A549 (cell line): ENCODE measurements at regions not wholly inside any gene's neighbourhood (a gene's known extent, or its start where the extent isn't known, plus 50 kb on each side); places are given as distances from the start of the nearest gene placed in this dataset.

Experiments
- ATAC-seq, 2 experiments: fragments of 200-7000 bp in 1 of 2; fragments of >200 bp in 1 of 2; cut with Nextera tagmentation in 1 of 2; cut with Tn5 transposase in 1 of 2; 3 replicates each; pipeline versions ENCODE4 v1.8.0 to v1.9.1; 2018 to 2020; ENCODE audit warnings: mild to moderate bottlenecking in 1 of 2, moderate library complexity in 1 of 2
- CTCF ChIA-PET: fragments of 300-600 bp; sonication (Branson Sonifier 250); formaldehyde crosslinking; extraction: SDS; loops from one replicate; lab custom pipeline; 2021; ENCODE audit warnings: antibody characterized with exemption, inconsistent platforms; lab: Yijun Ruan, JAX
- POLR2A ChIA-PET: fragments of 350-600 bp; formaldehyde crosslinking; extraction: SDS; loops from one replicate; lab custom pipeline; 2021; ENCODE audit warnings: antibody characterized with exemption, inconsistent platforms; lab: Yijun Ruan, JAX
- DNase-seq, 2 experiments: peaks; one replicate each; pipeline versions ENCODE4 v3.0.0 to v3.0.0-alpha.2; 2011 to 2016; ENCODE audit warnings: low read depth in 1 of 2, low spot score in 1 of 2
- FAIRE-seq: peaks from 2 replicates; lab custom pipeline; 2011; peaks lifted over from hg19 to GRCh38; lab: Jason Lieb, UNC
- H3K27ac ChIP-seq, 2 experiments: fragments of >200 bp; sonication (Bioruptor Twin); formaldehyde crosslinking; 3 replicates each; pipeline ENCODE4 v1.5.1; 2016 to 2017
- H3K4me1 ChIP-seq: fragments of >200 bp; sonication (Bioruptor Twin); formaldehyde crosslinking; 3 replicates; pipeline ENCODE4 v1.6.1; 2016
- H3K4me2 ChIP-seq: fragments of >200 bp; sonication (Bioruptor Twin); formaldehyde crosslinking; 3 replicates; pipeline ENCODE4 v1.6.1; 2016
- H3K4me3 ChIP-seq: fragments of >200 bp; sonication (Bioruptor Twin); formaldehyde crosslinking; 3 replicates; pipeline ENCODE4 v1.5.1; 2016
- H3K9me3 ChIP-seq: fragments of >200 bp; sonication (Bioruptor Twin); formaldehyde crosslinking; 3 replicates; pipeline ENCODE4 v1.6.1; 2016
- ATOH8 ChIP-seq: fragments of 250-450 bp; sonication (Bioruptor Pico); IDR thresholded peaks from 2 replicates; pipeline ENCODE4 v1.5.0; 2020; ENCODE audit warnings: low read depth, mild to moderate bottlenecking, moderate library complexity
- BHLHE40 ChIP-seq: IDR thresholded peaks from 2 replicates; pipeline ENCODE4 v1.6.1; 2012; ENCODE audit warnings: low read depth, low read length, inconsistent platforms
- FOSL2 ChIP-seq, 2 experiments: fragments of 450-650 bp in 1 of 2; fragments of >200 bp in 1 of 2; sonication (Bioruptor Twin) in 1 of 2; formaldehyde crosslinking; IDR thresholded peaks; 2 replicates each; pipeline versions ENCODE4 v1.5.0 to v1.6.1; 2016 to 2020; ENCODE audit warnings: mild to moderate bottlenecking in 1 of 2, moderate library complexity in 1 of 2
- FOXS1 ChIP-seq: fragments of 250-450 bp; sonication (Bioruptor Pico); IDR thresholded peaks from 2 replicates; pipeline ENCODE4 v1.5.0; 2020; ENCODE audit warnings: mild to moderate bottlenecking, moderate library complexity
- HEYL ChIP-seq: fragments of 250-450 bp; sonication (Bioruptor Pico); IDR thresholded peaks from 2 replicates; pipeline ENCODE4 v1.8.0; 2021; ENCODE audit warnings: mild to moderate bottlenecking, moderate library complexity
- HOXB5 ChIP-seq: fragments of 250-450 bp; sonication (Bioruptor Pico); IDR thresholded peaks from 2 replicates; pipeline ENCODE4 v1.5.0; 2020; ENCODE audit warnings: mild to moderate bottlenecking, moderate library complexity
- NPAS2 ChIP-seq: fragments of 250-450 bp; sonication (Bioruptor Pico); IDR thresholded peaks from 2 replicates; pipeline ENCODE4 v1.8.0; 2022; ENCODE audit warnings: mild to moderate bottlenecking, moderate library complexity, borderline replicate concordance
- PHF8 ChIP-seq: fragments of 200-600 bp; sonication (generic); IDR thresholded peaks from 2 replicates; pipeline ENCODE4 v1.6.1; 2016; ENCODE audit warnings: low read depth, mild to moderate bottlenecking, antibody characterized with exemption, moderate library complexity, borderline replicate concordance
- POLR2AphosphoS2 ChIP-seq: conservative IDR thresholded peaks from 2 replicates; pipeline ENCODE4 v1.6.1; 2012; ENCODE audit warnings: low read length, improper control_type of control experiment, inconsistent platforms
- RAD21 ChIP-seq, 2 experiments: fragments of >200 bp in 1 of 2; sonication (Bioruptor Twin) in 1 of 2; formaldehyde crosslinking in 1 of 2; IDR thresholded peaks in 1 of 2; conservative IDR thresholded peaks in 1 of 2; 2 replicates in 1 of 2; 3 replicates in 1 of 2; pipeline ENCODE4 v1.6.1; 2012 to 2018; ENCODE audit warnings: inconsistent platforms in 1 of 2
- TP53 ChIP-seq: fragments of 250-450 bp; sonication (Bioruptor Pico); IDR thresholded peaks from 2 replicates; pipeline ENCODE4 v1.5.0; 2021; ENCODE audit warnings: mild to moderate bottlenecking, moderate library complexity
- ZFP36 ChIP-seq: fragments of 450-650 bp; IDR thresholded peaks from 2 replicates; pipeline ENCODE4 v1.6.1; 2014; ENCODE audit warnings: borderline replicate concordance; ENCODE audit not compliant: partially characterized antibody
- ZNF302 ChIP-seq: fragments of 250-450 bp; sonication (Bioruptor Pico); IDR thresholded peaks from 2 replicates; pipeline ENCODE4 v1.9.0; 2021; ENCODE audit warnings: inconsistent platforms, mild to moderate bottlenecking, moderate library complexity
- WGBS: methylation state at CpG from one replicate; pipeline ENCODE4 v1.1.6; 2017; ENCODE audit errors: missing lambda C conversion rate; 5-methylcytosine and 5-hydroxymethylcytosine counted together
- TF ChIP-seq, protein P1 (sequence below): fragments of >200 bp; sonication (Bioruptor Twin); formaldehyde crosslinking; IDR thresholded peaks from 3 replicates; pipeline ENCODE4 v1.5.1; 2016
- TF ChIP-seq, protein P2 (sequence below): IDR thresholded peaks from 2 replicates; pipeline ENCODE4 v1.6.1; 2012
- TF ChIP-seq, protein P3 (sequence below): fragments of >200 bp; sonication (Bioruptor Twin); formaldehyde crosslinking; IDR thresholded peaks from 2 replicates; pipeline ENCODE4 v1.6.1; 2016

DNA sequence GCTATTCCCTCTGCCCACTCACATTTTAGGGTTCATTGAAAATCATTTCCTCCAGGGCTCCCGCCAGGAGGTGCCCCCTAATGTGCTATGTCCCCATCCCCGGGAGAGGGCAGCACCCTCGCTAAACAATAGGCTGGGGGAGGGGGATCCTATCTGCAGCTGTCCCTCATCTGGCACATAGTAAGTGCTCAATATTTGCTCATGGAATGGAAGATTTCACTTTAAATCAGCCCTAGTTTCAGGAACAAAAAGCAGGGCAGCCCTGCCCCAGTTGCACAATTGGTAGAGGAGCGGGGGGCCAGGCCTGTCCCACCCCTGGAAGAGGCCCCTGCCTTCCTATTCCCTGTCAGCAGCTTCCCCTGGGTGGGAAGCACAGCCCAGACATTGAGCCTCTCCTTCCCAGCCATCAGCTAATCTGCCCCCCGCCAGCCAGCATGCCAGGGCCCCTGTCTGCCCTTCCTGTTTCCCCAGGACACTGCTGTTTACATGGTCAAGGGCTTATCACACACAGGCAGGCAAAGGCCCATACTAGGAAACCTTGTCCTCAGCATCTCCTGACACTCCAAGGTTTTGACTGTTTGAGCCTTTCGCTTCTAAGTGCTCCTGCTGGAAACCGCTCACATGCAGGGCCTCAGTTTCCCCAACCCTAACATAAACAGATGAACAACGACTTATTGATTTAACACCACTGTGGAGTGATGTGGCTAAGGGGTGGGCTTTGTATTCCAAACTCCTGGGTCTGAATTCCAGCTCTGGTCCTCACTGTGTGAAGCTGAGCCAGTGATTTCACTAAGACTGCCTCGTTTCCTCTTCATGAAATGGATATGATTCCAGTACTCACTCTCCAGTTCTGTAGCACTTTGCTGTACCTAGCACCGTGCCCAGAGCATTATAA lies 130.7 kb upstream of the ZMIZ1 start:
- FAIRE-seq (no peak), ATAC-seq (peak in 1 of 2 experiments; percentile 68; a peak in 3 of 6 replicates), DNase-seq (peak in 1 of 2 experiments; percentile 47)
- CTCF ChIA-PET, result interaction anchor here (1.1 to 2.5 kb wide), 4 partner anchors 10 to 259 kb away, joined by 3 to 8 read pairs (median 4); no protein-coding TSS in a partner anchor
- no peak overlapping the region for H3K4me3 ChIP-seq
- TF ChIP-seq FOSL2 (IDR thresholded peaks at IDR 0.05) (no peak), FOSL2 (CRISPR knock-in tag; IDR thresholded peaks at IDR 0.05) (no peak), TP53 (no peak), HEYL (CRISPR knock-in tag) (no peak), POLR2AphosphoS2 (no peak), RAD21 (conservative IDR thresholded peaks at IDR 0.05 in 1 of 2, IDR thresholded peaks at IDR 0.05 in 1 of 2) (peak; percentile 30 to 32; a peak in 4 of 5 replicates), PHF8 (no peak), ZNF302 (CRISPR knock-in tag) (no peak), BHLHE40 (no peak), ATOH8 (CRISPR knock-in tag) (no peak)
- TF ChIP-seq, protein P1, sequence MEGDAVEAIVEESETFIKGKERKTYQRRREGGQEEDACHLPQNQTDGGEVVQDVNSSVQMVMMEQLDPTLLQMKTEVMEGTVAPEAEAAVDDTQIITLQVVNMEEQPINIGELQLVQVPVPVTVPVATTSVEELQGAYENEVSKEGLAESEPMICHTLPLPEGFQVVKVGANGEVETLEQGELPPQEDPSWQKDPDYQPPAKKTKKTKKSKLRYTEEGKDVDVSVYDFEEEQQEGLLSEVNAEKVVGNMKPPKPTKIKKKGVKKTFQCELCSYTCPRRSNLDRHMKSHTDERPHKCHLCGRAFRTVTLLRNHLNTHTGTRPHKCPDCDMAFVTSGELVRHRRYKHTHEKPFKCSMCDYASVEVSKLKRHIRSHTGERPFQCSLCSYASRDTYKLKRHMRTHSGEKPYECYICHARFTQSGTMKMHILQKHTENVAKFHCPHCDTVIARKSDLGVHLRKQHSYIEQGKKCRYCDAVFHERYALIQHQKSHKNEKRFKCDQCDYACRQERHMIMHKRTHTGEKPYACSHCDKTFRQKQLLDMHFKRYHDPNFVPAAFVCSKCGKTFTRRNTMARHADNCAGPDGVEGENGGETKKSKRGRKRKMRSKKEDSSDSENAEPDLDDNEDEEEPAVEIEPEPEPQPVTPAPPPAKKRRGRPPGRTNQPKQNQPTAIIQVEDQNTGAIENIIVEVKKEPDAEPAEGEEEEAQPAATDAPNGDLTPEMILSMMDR, result peak; percentile 15; the same call in 1 of the 3 replicates
- TF ChIP-seq, protein P2, sequence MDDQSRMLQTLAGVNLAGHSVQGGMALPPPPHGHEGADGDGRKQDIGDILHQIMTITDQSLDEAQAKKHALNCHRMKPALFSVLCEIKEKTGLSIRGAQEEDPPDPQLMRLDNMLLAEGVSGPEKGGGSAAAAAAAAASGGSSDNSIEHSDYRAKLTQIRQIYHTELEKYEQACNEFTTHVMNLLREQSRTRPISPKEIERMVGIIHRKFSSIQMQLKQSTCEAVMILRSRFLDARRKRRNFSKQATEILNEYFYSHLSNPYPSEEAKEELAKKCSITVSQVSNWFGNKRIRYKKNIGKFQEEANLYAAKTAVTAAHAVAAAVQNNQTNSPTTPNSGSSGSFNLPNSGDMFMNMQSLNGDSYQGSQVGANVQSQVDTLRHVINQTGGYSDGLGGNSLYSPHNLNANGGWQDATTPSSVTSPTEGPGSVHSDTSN, result no peak
- TF ChIP-seq, all 56 proteins: peak for 2
- WGBS, result 70% methylated on average over 10 of the region's 10 CpGs
- Histone ChIP-seq H3K27ac (peak overlapping the region in 1 of 2 experiments; percentile 53; a peak in 3 of 6 replicates), H3K4me2 (no peak overlapping the region), H3K9me3 (no peaks in the 10 kb centered on the region), H3K4me1 (peaks cover 13% of the 10 kb centered on the region)
- POLR2A ChIA-PET, result no interaction called here

DNA sequence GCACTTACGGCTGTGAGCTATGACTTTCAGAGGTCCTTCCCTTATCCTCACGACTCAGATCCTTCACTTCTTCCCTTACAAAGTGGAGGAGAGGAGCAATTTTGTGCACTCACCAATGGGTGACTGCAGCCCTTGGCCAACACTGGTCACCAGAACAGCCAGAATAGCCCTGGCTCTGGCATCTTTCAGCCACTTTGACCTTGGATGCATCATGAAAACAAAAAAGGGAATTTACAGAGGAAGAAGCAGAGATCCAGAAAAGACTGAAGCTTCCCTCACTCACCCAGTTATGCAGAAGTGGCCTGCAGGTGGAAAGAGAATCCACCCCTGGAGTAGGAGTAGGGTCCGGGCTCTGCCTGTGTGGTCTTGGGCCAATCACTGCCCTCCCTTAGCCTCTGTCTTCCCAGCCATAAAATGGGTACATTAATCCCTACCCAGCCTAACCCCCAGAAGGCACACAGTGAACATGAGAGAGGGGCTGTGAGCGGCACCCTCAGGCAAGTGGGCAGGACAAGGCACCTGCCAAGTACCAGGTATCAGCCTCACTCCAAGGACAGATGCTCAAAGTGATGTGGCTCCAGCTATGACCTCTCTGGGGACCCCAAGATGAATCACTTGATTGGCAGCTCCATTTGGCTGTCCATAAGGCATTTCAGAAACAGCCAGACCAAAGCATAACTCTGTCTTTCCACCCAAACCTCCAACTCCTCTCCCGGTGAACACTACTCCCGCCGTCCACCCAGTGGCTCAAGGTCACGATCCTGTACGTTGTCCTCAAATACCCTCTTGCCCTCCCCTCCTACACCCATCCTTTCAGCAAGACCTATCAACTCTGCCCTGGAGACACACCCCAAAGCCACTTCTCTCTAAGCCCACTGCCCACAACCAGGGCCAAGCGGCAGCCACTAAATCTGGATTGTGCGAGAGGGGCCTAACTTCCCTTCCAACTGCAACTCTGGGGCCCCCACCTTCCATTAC lies 129.8 kb upstream of the ZMIZ1 start:
- no peak overlapping the region for H3K4me2 ChIP-seq
- ChIA-PET CTCF (interaction anchor here (1.1 to 2.5 kb wide), 3 partner anchors 9 to 258 kb away, joined by 3 to 8 read pairs (median 3); no protein-coding TSS in a partner anchor), POLR2A (no interaction called here)
- FAIRE-seq, result no peak
- no peak overlapping the region for H3K4me3 ChIP-seq
- peaks cover 4% of the 10 kb centered on the region; the same call in 1 of the 3 replicates for H3K9me3 ChIP-seq
- DNase-seq, result no peak
- TF ChIP-seq ZFP36 (no peak), FOXS1 (CRISPR knock-in tag) (no peak), NPAS2 (CRISPR knock-in tag) (no peak), HOXB5 (CRISPR knock-in tag) (no peak), PHF8 (no peak)
- TF ChIP-seq, protein P3, sequence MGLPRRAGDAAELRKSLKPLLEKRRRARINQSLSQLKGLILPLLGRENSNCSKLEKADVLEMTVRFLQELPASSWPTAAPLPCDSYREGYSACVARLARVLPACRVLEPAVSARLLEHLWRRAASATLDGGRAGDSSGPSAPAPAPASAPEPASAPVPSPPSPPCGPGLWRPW, result no peak
- TF ChIP-seq, all 56 proteins: peak for 0
- peaks cover 13% of the 10 kb centered on the region for H3K4me1 ChIP-seq
- WGBS, result 91% methylated on average over 11 of the region's 11 CpGs
- no peak for ATAC-seq
- H3K27ac ChIP-seq, result no peak overlapping the region; a peak in 1 of 6 replicates
